HCT116 (cell line): ENCODE measurements at regions not wholly inside any gene's neighbourhood (a gene's known extent, or its start where the extent isn't known, plus 50 kb on each side); places are given as distances from the start of the nearest gene placed in this dataset.

Experiments used
- ATAC-seq: fragments of 200-7000 bp; cut with Tn5 transposase; 2 replicates; pipeline ENCODE4 v1.9.1; 2020; ENCODE audit warnings: mild to moderate bottlenecking, moderate library complexity
- BruUV-seq: library from RNA; stranded (reverse); fragments of 400-500 nt; replicated peaks from 2 replicates; lab custom pipeline; 2021; lab: Mats Ljungman, UMichigan
- CTCF ChIA-PET: fragments of 300-600 bp; sonication (Branson Sonifier 250); formaldehyde crosslinking; loops from one replicate; lab custom pipeline; 2021; ENCODE audit warnings: antibody characterized with exemption; lab: Charles Lee
- POLR2A ChIA-PET: fragments of 300-600, 350-600 bp; sonication (Branson Sonifier 250); formaldehyde crosslinking; loops from one replicate; lab custom pipeline; 2021; ENCODE audit warnings: antibody characterized with exemption; lab: Charles Lee
- RAD21 ChIA-PET, 2 experiments: fragments of 300-600 bp; sonication (Branson Sonifier 250); formaldehyde crosslinking; loops; one replicate each; lab custom pipeline; 2023; ENCODE audit warnings: low total read pairs in 2 of 2; ENCODE audit not compliant: uncharacterized antibody in 2 of 2, unreplicated experiment in 2 of 2, low non-redundant PET in 1 of 2; lab: Charles Lee
- DNase-seq: peaks from one replicate; pipeline ENCODE4 v3.0.0-alpha.2; 2010; ENCODE audit warnings: low read depth, low spot score
- H2AFZ ChIP-seq: fragments of 200-600 bp; shearing (Covaris generic), sonication (generic); 2 replicates; pipeline ENCODE4 v1.6.1; 2017; ENCODE audit warnings: low read depth, mixed run types, mixed read lengths, antibody characterized with exemption, low read length; ENCODE audit not compliant: poor library complexity, severe bottlenecking
- H3K27ac ChIP-seq: 2 replicates; pipeline ENCODE4 v1.5.1; 2012; ENCODE audit warnings: low read depth, low read length
- H3K27me3 ChIP-seq: fragments of 200-600 bp; sonication (generic); 2 replicates; pipeline ENCODE4 v1.6.1; 2016; ENCODE audit warnings: mixed run types, low read length, mixed read lengths; ENCODE audit not compliant: insufficient read depth
- H3K36me3 ChIP-seq, 2 experiments: fragments of 200-500 bp in 1 of 2; fragments of 200-600 bp in 1 of 2; sonication (Bioruptor generic) in 1 of 2; sonication (generic) in 1 of 2; 2 replicates each; pipeline versions ENCODE4 v1.5.1 to v1.6.1; 2014 to 2016; ENCODE audit warnings: low read length in 2 of 2, inconsistent platforms in 1 of 2, mixed read lengths in 1 of 2, mixed run types in 1 of 2; ENCODE audit not compliant: insufficient read depth in 2 of 2, control insufficient read depth in 1 of 2
- H3K4me1 ChIP-seq, 2 experiments: fragments of 200-600 bp in 1 of 2; sonication (generic) in 1 of 2; 2 replicates each; pipeline versions ENCODE4 v1.5.1 to v1.6.1; 2012 to 2017; ENCODE audit warnings: low read length in 2 of 2, inconsistent platforms in 1 of 2, mild to moderate bottlenecking in 1 of 2, mixed read lengths in 1 of 2, mixed run types in 1 of 2, moderate library complexity in 1 of 2; ENCODE audit not compliant: insufficient read depth in 2 of 2, control insufficient read depth in 1 of 2
- H3K4me2 ChIP-seq: fragments of 200-600 bp; sonication (generic); 2 replicates; pipeline ENCODE4 v1.6.1; 2017; ENCODE audit warnings: mixed run types, low read length, mixed read lengths
- H3K4me3 ChIP-seq, 2 experiments: fragments of 200-600 bp in 1 of 2; sonication (generic) in 1 of 2; replicated peaks in 1 of 2; 2 replicates each; pipeline ENCODE4 v1.5.1; 2011 to 2016; ENCODE audit warnings: low read length in 2 of 2, control low read depth in 1 of 2, low read depth in 1 of 2, mild to moderate bottlenecking in 1 of 2, mixed read lengths in 1 of 2, mixed run types in 1 of 2
- H3K79me2 ChIP-seq: fragments of 200-600 bp; sonication (generic); 2 replicates; pipeline ENCODE4 v1.6.1; 2017; ENCODE audit warnings: mild to moderate bottlenecking, mixed run types, low read length, moderate library complexity, mixed read lengths; ENCODE audit not compliant: insufficient read depth
- H3K9ac ChIP-seq: fragments of 200-600 bp; sonication (generic); 2 replicates; pipeline ENCODE4 v1.6.1; 2016; ENCODE audit warnings: low read length, mixed read lengths
- H3K9me2 ChIP-seq: fragments of 200-600 bp; sonication (generic), shearing (Covaris generic); 2 replicates; pipeline ENCODE4 v1.6.1; 2017; ENCODE audit warnings: mixed run types, mild to moderate bottlenecking, moderate library complexity; ENCODE audit not compliant: insufficient read depth
- H3K9me3 ChIP-seq, 2 experiments: fragments of 200-500 bp in 1 of 2; fragments of 200-600 bp in 1 of 2; sonication (Bioruptor generic) in 1 of 2; sonication (generic) in 1 of 2; 2 replicates each; pipeline ENCODE4 v1.6.1; 2014 to 2017; ENCODE audit warnings: low read length in 2 of 2, mixed read lengths in 2 of 2, inconsistent platforms in 1 of 2, low read depth in 1 of 2, mild to moderate bottlenecking in 1 of 2, mixed run types in 1 of 2, moderate library complexity in 1 of 2; ENCODE audit not compliant: control insufficient read depth in 1 of 2, insufficient read depth in 1 of 2
- H4K20me1 ChIP-seq: fragments of 200-600 bp; sonication (generic), shearing (Covaris generic); 2 replicates; pipeline ENCODE4 v1.6.1; 2017; ENCODE audit warnings: mixed run types, mild to moderate bottlenecking, moderate library complexity; ENCODE audit not compliant: insufficient read depth
- ATF3 ChIP-seq: IDR thresholded peaks from 2 replicates; pipeline ENCODE4 v1.6.1; 2012
- CEBPB ChIP-seq: IDR thresholded peaks from 2 replicates; pipeline ENCODE4 v1.6.1; 2012; ENCODE audit warnings: low read depth
- CTCF ChIP-seq, 3 experiments: fragments of 200-600 bp in 1 of 3; sonication (generic) in 1 of 3; IDR thresholded peaks in 2 of 3; conservative IDR thresholded peaks in 1 of 3; 2 replicates each; pipeline ENCODE4 v1.5.1; 2012 to 2017; ENCODE audit warnings: low read depth in 2 of 3, low read length in 2 of 3, antibody characterized with exemption in 1 of 3, borderline replicate concordance in 1 of 3, control low read depth in 1 of 3, mild to moderate bottlenecking in 1 of 3, mixed read lengths in 1 of 3, mixed run types in 1 of 3, moderate library complexity in 1 of 3; ENCODE audit not compliant: insufficient read depth in 1 of 3
- EGR1 ChIP-seq: IDR thresholded peaks from 2 replicates; pipeline ENCODE4 v1.6.1; 2012; ENCODE audit warnings: low read depth
- ELF1 ChIP-seq: IDR thresholded peaks from 2 replicates; pipeline ENCODE4 v1.6.1; 2012; ENCODE audit warnings: low read depth, borderline replicate concordance
- EZH2 ChIP-seq: fragments of 200-600 bp; sonication (generic); IDR thresholded peaks from 2 replicates; pipeline ENCODE4 v1.6.1; 2017; ENCODE audit warnings: antibody characterized with exemption, mixed run types
- EZH2phosphoT487 ChIP-seq: fragments of 200-600 bp; IDR thresholded peaks from 2 replicates; pipeline ENCODE4 v1.6.1; 2018; ENCODE audit warnings: antibody characterized with exemption, borderline replicate concordance
- FOSL1 ChIP-seq: IDR thresholded peaks from 2 replicates; pipeline ENCODE4 v1.6.1; 2012; ENCODE audit warnings: low read depth
- JUND ChIP-seq: IDR thresholded peaks from 2 replicates; pipeline ENCODE4 v1.6.1; 2012
- MAX ChIP-seq: IDR thresholded peaks from 2 replicates; pipeline ENCODE4 v1.6.1; 2012
- POLR2A ChIP-seq: IDR thresholded peaks from 2 replicates; pipeline ENCODE4 v1.7.0; 2011; ENCODE audit warnings: borderline replicate concordance; ENCODE audit not compliant: insufficient read depth, insufficient read length; ENCODE audit errors: extremely low read depth
- POLR2AphosphoS5 ChIP-seq: IDR thresholded peaks from 2 replicates; pipeline ENCODE4 v1.6.1; 2011; ENCODE audit warnings: mild to moderate bottlenecking, low read depth, low read length, moderate library complexity
- RAD21 ChIP-seq: IDR thresholded peaks from 2 replicates; pipeline ENCODE4 v1.6.1; 2012; ENCODE audit warnings: low read depth, mild to moderate bottlenecking
- SIN3A ChIP-seq: IDR thresholded peaks from 2 replicates; pipeline ENCODE4 v1.6.1; 2012; ENCODE audit warnings: low read depth
- SP1 ChIP-seq: IDR thresholded peaks from 2 replicates; pipeline ENCODE4 v1.6.1; 2012; ENCODE audit warnings: low read depth
- TCF7L2 ChIP-seq: IDR thresholded peaks from 2 replicates; pipeline ENCODE4 v1.7.0; 2011; ENCODE audit warnings: borderline replicate concordance, inconsistent platforms; ENCODE audit not compliant: insufficient read depth, insufficient read length; ENCODE audit errors: extremely low read depth
- ZBTB33 ChIP-seq: IDR thresholded peaks from 2 replicates; pipeline ENCODE4 v1.6.1; 2011; ENCODE audit warnings: mild to moderate bottlenecking, low read length, moderate library complexity; ENCODE audit not compliant: insufficient replicate concordance; ENCODE audit errors: extremely low read depth
- ZFX ChIP-seq: fragments of 450-650 bp; IDR thresholded peaks from 2 replicates; pipeline ENCODE4 v1.6.1; 2017
- ZNF274 ChIP-seq: fragments of 200-500 bp; sonication (Bioruptor generic); IDR thresholded peaks from 2 replicates; pipeline ENCODE4 v1.6.1; 2014; ENCODE audit warnings: mild to moderate bottlenecking, low read depth, low read length, inconsistent platforms
- intact Hi-C: fragments of 100-400 bp; cut with micrococcal nuclease; formaldehyde crosslinking; loops from 2 replicates; pipeline ENCODE4 v1.10.0; 2022

GRCh38 chrX:95889279-95889678 is 795.4 kb upstream of the DIAPH2 start:
- CTCF ChIA-PET = no interaction called here
- H2AFZ ChIP-seq = no peak overlapping the region
- POLR2A ChIA-PET = no interaction called here
- no peaks in the 10 kb centered on the region for H3K27me3 ChIP-seq
- H4K20me1 ChIP-seq = no peaks in the 10 kb centered on the region
- no peak overlapping the region for H3K4me2 ChIP-seq
- H3K4me1 ChIP-seq = no peaks in the 10 kb centered on the region
- no peak for TF ChIP-seq TCF7L2
- no peak for TF ChIP-seq SIN3A
- no peak for TF ChIP-seq POLR2A
- TF ChIP-seq ELF1 = no peak
- no peak for TF ChIP-seq JUND
- TF ChIP-seq ZBTB33 = no peak
- TF ChIP-seq ZNF274 = no peak
- TF ChIP-seq SP1 = no peak
- TF ChIP-seq EZH2 = no peak
- no peak for TF ChIP-seq CEBPB
- no peak for TF ChIP-seq ZFX
- DNase-seq (no peak), ATAC-seq (no peak)
- H3K79me2 ChIP-seq = no peaks in the 10 kb centered on the region
- intact Hi-C loops = no loop called here
- no peaks in the 10 kb centered on the region for H3K9me3 ChIP-seq
- no peaks in the 10 kb centered on the region for H3K9me2 ChIP-seq
- H3K4me3 ChIP-seq = no peak overlapping the region
- RAD21 ChIA-PET = no interaction called here
- no peaks in the 10 kb centered on the region for H3K36me3 ChIP-seq
- H3K9ac ChIP-seq = no peak overlapping the region
- BruUV-seq = no TSS peak
- H3K27ac ChIP-seq = no peak overlapping the region

GRCh38 chrX:95893636-95894035 is 791.0 kb upstream of the DIAPH2 start:
- ChIA-PET POLR2A (no interaction called here), CTCF (no interaction called here), RAD21 (no interaction called here)
- BruUV-seq = no TSS peak
- H3K4me1 ChIP-seq = no peaks in the 10 kb centered on the region
- H4K20me1 ChIP-seq = no peaks in the 10 kb centered on the region
- no peak overlapping the region for H3K4me3 ChIP-seq
- no peak overlapping the region for H2AFZ ChIP-seq
- no peak overlapping the region for H3K27ac ChIP-seq
- H3K9me3 ChIP-seq = no peaks in the 10 kb centered on the region
- ATAC-seq (no peak), DNase-seq (no peak)
- H3K27me3 ChIP-seq = no peaks in the 10 kb centered on the region
- H3K9me2 ChIP-seq = no peaks in the 10 kb centered on the region
- no peaks in the 10 kb centered on the region for H3K79me2 ChIP-seq
- no peak overlapping the region for H3K4me2 ChIP-seq
- intact Hi-C loops = no loop called here
- H3K36me3 ChIP-seq = no peaks in the 10 kb centered on the region
- H3K9ac ChIP-seq = no peak overlapping the region
- no peak for TF ChIP-seq SP1
- no peak for TF ChIP-seq CEBPB
- no peak for TF ChIP-seq POLR2A
- no peak for TF ChIP-seq MAX
- TF ChIP-seq RAD21 = no peak
- TF ChIP-seq CTCF (IDR thresholded peaks at IDR 0.05 in 2 of 3, conservative IDR thresholded peaks at IDR 0.05 in 1 of 3; ENCODE audit: borderline replicate concordance in 1 of 3, insufficient read depth in 1 of 3, low read depth in 2 of 3, low read length in 2 of 3) = no peak
- no peak for TF ChIP-seq EZH2phosphoT487
- no peak for TF ChIP-seq EGR1
- no peak for TF ChIP-seq FOSL1
- no peak for TF ChIP-seq SIN3A
- no peak for TF ChIP-seq ATF3
- no peak for TF ChIP-seq POLR2AphosphoS5
